NCI-H128 (cell line): ENCODE measurements at regions not wholly inside any gene's neighbourhood (a gene's known extent, or its start where the extent isn't known, plus 50 kb on each side); places are given as distances from the start of the nearest gene placed in this dataset.

Experiments
- DNase-seq: peaks from one replicate; lab custom pipeline; 2025; ENCODE audit not compliant: unreplicated experiment; lab: John Stamatoyannopoulos, UW

DNA sequence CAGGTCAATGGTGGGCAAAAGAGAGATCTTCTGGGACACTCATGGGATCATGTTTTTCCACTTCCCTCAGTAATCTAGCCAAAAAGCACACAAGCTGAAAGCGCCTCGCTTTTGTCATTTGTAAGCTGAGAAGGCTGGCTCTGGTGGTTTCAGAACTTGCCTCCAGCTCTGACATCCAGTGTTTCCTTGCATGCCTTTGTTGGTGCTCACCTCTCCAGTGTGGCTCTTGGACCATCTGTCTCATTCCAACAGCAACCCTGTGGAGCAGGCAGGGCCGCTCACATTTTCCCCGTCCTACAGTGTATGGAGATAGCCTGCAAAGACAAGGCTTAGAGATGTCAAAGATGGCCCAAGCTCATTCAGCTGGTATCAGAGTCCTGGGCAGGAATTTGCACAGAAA, 160.8 kb upstream of the KLF4 start:
- no peak for DNase-seq

DNA sequence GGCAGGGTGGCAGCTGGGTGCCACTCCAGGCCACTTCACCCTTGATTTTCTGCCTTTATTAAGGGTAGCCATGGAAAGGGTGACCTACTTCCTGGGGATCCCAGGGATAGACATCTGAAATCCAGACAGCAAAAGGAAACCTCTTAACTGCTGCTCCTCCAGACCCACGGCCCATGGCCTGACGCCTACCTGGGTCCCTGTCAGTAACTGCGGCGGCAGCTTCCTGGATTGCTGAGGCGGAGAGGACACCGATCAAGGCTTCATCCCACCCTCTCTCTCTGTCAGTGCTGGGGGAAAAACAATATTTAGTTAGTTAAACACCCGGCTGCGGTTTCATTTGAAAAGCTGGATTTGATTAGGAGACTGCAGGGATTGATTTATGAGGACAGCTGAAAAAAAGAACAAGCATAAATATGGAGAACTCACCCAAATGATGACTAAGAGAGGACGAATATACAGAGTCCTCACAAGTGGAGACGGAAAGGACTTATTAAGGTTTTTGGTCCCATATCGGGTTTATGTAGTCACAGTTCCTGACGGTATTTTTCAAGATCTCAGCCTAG, 158.7 kb upstream of the KLF4 start:
- no peak for DNase-seq

DNA sequence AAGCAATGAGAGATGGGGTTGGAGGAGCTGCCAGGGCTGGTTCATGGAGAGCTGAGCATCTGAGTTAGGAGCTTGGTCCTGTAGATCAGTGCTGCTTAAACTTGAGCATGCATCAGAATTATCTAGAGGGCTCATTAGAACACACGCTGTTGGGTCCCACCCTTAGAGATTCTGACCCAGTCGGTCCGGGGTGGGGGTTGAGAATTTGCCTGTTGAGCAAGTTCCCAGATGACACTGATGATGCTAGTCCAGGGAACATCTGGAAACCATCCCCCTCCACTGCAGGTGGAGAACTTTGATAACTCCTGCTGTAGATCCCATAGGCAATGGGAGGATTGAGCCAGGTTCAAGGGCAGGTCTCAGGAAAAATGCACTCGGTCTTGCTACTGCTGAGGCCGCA, 158.0 kb upstream of the KLF4 start:
- DNase-seq: no peak

DNA sequence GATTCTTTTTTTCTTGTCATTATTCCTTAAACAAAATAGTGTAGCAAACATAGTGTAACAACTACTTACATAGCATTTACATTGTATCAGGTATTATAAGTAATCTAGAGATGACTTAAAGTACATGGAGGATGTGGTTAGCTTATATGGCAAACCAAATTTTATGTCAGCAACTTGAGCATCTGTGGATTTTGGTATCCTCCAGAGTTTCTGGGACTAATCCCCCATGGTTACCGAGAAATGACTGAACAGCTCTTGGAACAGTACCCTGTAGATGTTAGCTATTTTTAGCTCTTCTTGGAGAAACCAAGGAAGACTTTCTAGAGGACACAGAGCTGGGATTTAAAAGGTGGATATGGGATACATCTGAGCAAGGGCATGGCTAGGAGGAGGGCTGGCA, 157.6 kb upstream of the KLF4 start:
- DNase-seq: no peak

DNA sequence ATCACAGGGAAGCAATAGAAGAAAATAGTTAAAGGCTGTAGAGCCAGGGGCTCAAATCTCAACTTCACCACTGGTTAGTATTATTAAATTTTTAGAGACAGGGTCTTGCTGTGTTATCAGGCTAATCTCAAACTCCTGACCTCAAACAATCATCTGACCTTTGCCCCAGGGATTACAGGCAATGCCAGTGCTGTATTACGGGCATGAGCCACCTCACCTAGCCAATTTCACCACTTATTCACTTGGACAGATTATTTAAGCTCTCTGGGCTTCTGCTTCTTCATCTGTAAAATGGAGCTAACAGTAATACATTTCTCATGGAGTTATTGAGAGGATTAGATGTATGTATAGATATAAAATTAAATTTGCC, 155.9 kb upstream of the KLF4 start:
- DNase-seq: no peak

DNA sequence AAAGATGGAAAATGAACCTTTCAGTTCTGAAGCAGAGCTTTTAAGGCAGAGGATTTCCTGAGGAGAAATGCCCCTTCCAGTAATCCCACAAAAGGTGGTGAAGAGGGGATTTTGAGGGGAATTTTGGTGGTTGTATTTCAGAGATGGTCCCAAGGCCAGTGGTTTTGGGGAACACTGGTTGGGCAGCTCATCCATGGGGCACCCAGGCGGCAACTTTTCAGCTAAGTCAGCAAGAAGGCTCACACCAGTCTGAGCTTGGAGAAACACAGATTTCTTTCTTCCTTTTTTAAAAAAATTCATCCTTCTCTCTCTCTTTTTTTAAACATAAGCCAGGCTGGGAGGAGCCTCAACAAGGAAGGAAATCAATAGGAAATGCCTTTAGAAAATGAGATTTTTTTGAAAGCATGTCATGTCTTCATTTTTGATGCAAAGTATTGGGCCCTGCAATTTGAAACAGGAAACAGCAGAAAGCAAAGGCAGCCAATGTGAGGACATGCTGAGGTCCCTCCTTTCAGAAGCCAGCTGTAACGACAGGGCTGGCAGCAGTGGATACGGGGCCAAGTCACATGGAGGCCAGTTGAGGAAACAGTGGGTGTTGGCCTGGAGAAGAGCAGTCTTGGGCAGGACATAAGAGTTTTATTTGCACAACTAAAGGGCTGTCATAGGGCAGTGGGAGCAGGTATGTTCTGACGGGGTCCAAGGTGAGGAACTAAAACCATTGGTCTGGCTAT, 155.3 kb upstream of the KLF4 start:
- no peak for DNase-seq

DNA sequence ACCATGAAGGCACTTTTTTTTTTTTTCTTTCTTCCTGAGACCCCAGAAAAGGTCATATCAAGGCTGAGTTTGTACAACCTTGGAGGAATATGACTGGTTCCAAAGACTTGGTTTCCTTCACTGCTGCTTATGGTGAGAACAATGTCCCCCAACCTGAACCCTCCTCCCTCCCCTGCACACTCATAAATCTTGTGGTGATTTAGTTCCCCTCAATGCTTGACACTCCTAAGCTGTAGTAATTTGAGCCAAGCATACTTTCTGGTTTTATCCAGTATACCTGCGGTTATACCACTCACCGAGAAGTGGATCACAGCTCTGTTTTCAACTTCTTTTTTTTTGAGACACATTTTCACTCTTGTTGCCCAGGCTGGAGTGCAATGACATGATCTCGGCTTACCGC, 149.9 kb upstream of the KLF4 start:
- DNase-seq: peak; percentile 21

DNA sequence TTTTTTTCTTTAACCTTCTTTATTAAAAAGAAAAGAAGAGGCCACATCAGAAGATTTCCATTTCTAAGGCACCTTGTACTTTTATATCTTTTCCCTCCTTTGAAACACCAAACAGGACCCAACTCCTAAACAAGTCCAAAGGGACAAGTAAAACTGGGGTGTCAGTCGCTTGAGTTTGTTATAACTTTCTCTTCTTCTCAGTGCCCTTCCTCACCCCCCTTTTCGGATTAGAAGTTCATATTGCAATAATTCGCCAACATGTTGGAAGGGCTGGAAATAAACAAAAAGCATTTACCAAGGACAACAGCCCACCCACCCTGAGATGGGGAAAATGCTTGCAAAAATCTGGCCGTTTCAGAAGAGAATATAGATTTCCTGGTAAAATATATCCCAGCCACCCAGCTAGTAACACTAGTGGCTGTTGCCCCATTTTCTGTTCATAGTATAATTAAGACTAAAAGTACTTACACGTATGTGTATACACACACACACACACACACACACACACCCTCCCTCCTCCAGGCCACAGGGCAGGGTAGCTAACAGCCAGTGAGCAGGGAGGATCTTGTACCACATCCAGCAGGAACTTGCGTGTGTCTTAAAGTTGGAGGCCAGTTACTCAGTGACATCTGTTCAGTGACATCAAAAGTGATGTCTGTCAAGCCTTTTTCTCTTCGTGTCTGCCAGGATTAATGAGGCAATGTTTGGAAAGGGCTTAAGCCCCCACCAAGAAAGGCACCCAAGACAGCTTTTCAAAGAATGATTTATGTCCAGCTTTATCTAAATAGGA, 149.1 kb upstream of the KLF4 start:
- no peak for DNase-seq

DNA sequence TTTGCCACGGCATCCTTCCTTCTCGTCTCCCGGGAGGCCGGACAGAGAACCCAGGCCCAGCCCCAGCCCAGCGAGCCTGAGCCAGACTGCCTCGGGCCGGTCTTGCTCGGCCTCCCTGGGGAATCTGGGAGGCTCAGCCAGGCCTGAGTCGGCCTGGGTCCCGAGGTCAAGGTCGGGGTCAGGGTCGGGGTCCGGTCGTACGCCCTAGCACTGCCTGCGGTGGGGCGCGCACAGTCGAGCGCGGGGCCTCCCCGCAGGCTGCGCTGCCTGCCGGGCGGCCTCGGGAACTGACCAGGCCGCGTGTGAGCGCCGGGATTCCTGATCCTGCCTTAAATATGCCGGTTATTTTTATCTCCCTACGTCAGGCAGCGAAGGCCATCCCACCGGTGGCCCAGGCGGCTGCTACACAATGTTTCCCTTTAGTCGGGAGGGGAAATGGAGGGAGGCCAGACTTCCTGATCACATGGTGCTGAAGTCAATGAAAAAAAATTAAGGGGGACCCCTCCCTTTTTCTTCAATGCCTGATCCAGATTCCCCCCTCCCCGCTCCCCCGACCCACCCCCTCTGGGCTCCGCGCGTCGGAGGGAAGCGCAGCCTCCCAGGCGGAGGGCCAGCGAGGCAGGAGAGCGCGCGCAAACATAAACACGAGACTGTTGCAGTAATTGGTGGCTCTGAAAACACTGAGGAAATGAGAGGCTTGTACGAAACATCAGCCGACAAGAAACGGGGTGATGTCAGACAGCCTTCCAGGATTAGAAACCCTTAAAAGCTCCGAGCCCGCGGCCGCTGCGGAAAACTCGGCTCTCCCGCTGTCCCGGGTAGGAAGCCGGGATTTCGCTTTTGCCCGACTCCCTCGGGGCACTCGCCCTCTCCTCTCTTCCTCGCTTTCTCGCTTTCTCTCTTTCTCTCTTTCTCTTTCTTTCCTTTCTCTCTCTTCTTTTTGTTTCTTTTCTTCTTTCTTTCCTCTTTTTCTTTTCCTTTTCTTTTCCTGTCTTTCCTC, 148.2 kb upstream of the KLF4 start:
- no peak for DNase-seq

DNA sequence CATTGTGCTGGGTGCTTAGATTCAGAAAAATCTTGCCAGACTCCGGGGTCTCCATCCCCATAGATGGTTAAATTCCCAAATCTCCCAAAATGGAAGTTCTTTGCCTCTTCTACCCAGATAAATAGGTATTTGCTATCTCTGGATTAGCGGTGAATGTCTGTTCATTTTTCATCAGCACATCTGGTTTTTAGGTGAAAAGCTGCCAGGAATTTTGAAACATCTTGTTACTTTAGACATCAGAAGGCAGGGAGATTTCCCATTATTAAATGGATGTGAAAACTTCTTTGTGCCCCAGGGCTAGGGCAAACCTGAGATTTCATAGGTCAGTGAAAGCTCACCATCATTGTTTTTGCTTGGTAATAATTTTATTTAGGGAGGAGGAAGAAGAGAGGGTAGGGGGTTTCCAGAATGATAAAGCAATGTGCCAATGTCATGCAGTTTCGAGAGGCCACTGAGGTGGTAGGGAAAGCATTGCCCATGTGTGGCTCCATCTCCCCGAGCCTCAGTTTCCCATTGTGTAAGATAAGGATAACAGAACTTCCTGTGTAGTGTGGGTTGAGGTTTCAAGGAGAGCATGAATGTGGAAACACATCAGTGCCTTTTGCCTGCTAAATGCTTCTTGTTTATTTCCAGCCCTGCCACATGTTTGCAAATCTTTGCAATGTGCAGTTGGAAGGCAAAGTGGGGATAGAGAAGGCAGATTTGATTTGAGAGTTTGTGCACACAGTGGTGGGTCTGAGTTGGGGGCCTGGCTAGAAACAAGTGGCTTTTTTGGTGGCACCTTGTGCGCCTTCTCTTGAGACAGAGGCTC, 147.2 kb upstream of the KLF4 start:
- no peak for DNase-seq

DNA sequence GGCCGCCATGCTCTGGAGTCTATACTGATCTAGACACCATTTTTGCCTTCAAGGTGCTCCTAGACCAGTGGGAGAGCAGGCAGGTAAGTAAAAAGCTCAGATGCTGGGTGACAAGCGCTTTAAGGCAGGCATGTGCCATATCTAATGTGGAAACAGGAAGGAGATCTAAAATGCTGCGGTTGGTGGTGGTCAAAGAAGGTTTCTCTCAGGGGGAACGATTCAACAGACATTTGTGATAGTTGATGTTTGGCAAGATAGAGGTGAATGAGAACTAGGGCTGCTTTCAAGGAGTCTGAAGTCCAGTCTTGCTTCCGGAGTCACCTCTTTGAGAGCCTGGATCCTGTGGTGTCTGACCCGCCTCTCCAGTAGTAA, 146.2 kb upstream of the KLF4 start:
- DNase-seq: no peak

DNA sequence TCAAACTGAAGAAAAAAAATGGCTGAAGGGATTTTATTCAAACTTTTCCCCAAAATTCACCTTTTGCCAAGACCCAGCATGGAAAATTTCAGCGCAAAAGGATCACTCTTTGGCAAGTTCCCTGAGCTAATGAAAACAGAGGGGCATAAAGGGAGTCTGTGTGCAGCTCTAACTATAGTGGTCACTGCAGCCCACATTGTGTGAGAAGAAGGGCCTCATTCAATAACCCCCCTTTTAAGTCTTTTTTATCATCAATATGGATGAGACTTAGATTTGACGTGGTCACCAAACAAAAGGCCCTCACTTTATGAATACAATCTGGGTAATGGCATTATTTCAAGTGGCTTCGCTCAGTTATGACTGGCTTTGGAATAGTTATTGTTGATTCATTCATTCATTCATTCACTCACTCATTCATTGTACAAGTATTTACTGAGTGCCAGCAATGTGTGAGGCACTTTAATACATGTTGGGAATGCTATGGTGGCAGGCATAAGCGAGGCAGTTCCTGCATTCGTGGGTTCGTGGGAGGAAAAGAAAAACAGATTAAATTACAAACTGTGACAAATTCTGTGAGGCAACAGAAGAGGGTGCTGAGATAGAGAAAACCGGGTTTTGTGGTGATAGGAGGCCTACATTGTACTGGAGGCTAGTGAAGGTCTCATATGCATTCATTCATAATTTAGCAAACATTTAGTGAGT, 145.7 kb upstream of the KLF4 start:
- no peak for DNase-seq

DNA sequence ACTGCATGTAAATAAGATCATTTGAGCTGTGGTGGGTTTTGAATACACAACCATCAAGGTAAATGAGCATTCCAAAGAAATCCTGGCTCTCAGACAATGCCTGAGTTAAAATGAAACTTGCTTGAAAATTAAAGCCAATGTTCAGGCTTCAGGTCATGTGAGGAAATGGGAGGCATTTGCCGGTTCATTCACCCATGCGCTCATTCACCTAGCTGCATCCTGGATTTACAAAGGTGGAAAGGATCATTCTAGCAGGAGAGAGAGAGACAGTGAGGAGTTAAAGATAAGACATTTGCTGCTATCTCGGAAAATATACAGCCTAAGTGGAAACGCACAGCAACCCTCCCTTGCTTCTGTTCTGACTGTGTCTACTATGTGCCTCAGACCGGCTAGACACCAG, 143.8 kb upstream of the KLF4 start:
- no peak for DNase-seq

DNA sequence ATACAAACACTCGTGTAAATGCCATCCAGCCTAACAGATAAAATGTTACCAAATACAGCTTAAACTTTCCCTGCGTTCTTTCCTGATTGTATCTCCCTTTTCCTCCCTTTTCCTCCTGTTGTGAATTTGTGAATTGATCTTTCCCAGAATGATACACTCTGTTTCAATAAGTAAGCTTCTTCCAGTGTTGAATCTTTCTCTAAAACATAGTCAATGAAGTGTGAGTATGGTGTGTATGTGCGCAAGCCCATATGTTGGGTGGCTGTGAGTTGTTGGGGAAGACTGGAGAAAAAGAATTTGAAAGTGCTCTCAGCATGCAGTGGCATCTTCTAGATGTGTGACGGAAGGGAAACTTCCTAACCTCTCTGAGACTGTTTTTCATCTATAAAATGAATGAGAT, 143.1 kb upstream of the KLF4 start:
- DNase-seq: no peak

DNA sequence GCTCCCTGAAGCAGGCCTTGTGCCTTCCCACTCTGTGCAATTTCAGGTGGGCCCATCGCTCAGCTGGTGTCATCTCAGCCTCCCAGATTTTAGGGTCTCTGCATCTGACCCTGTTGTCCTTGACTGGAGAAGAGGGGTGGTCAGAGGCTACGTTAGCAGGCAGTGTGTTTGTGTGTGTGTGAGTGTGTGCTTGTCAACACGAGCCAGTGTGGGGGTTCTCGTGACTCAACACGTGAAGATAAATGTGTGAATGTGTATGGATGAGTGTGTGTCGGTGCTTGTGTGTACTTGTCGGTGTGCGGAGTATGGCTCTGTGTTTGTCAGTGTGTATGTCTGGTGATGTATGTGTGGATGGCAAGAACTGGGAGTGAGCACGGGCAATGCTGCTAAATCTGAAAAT, 142.6 kb upstream of the KLF4 start:
- DNase-seq: no peak

DNA sequence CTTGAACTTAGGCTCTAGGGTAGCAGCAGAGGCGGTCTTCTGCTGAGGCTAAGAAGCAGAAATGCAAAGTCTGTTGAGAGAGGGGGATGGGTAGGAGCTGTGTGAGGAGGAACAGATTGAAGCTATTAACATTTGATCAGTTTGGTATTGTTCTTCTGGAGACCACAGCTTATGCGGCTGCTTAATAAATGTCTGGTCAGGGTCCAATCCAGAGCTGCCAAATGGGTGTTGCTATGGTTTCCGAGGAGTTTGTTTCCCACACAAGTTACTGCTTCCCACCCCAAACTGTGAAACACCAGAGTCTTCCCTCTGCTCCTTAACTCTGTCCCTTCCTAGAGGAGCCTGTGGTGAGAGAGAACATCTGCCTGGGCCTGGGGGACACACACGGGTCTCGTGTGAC, 142.2 kb upstream of the KLF4 start:
- DNase-seq: no peak

DNA sequence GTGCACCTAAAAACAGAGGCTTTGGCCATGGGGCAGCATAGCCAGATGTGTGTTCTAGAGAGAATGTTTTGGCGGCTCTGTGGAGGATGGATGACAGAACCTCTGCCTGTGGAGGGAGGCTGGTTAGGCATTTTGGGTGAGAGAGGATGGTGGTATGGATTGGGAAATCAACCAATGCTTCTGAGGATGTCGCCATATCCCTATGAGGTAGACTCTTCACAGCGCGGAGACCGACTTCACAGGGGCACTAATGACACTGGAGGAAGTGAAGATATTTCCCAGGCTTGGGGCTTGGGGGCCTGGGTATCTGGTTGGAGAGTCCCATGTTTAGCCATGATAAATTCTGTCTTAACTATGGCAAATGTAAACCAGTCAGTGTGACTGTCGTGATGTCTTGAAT, 140.6 kb upstream of the KLF4 start:
- DNase-seq: no peak

DNA sequence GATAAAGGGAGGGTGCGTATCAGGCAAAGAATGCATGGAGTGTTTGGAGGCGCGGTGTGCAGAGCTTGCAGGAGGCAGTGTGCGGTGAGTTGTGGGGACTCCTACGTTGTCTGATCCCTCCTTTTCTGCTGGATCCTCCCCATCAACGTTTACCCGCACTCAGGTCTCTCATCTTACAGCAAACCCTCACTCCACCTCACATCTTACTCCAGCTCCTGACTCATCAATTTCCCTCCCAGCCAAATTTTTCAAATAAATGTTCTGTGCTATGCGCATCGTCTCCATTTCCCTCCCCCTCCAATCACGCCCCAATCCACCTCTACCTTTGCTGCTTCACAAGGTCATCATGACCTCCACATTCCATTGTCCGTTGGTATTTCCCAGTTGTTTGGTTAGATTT, 138.9 kb upstream of the KLF4 start:
- no peak for DNase-seq

DNA sequence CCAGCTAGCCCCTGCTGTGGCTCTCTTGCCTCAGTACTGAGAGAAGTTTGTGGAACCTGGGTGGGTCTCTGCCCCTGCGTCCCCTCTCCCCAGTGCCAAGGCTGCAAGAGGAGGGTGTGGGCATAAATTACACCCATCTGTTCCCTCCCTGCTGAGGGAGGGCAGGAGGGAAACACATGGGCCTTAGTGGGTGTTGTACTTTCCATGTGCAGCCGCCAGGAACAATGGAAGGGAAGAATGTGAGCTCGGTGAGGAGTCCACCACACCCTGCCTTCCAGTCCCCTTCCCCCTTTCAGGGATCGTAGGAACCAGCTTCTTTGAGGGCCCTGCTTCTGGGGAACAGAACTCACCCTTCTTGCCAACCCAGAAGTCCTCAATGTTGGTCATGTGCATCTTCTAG, 138.2 kb upstream of the KLF4 start:
- DNase-seq: no peak

DNA sequence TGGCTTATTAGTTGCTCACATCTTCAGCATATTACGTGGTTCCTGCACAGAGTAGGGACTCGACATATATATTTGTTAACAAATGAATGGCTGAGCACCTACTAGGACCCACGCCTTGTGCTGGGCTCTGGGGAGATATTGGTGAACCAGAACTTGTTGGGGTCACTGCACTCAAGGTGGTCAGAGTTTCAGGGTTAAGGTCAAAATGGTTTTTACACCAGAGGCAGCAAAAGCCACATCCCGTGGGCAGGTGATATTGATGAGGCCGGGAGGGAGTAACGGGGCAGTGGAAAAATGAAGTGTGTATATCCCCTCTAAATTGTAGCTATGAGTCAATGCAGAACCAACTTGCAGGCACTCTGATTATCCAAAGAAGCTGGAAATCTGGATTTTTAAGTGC, 136.5 kb upstream of the KLF4 start:
- DNase-seq: no peak
